Lung (tissue), 11 donors: ENCODE measurements at regions not wholly inside any gene's neighbourhood (a gene's known extent, or its start where the extent isn't known, plus 50 kb on each side); places are given as distances from the start of the nearest gene placed in this dataset.

Source experiments
- ATAC-seq: fragments of 200-7000 bp; cut with Tn5 transposase; one replicate; pipeline ENCODE4 v1.9.1; 2020; ENCODE audit warnings: moderate number of reproducible peaks; ENCODE audit not compliant: insufficient read depth, low FRiP score
- DNase-seq, 3 donors: peaks; one replicate each; pipeline ENCODE4 v3.0.0-alpha.2; 2013 to 2017
- H3K27ac ChIP-seq, 2 donors: one replicate each; pipeline ENCODE4 v1.5.1; 2013; ENCODE audit warnings: mild to moderate bottlenecking in 2 of 2, moderate library complexity in 2 of 2, control low read depth in 1 of 2, inconsistent platforms in 1 of 2, low read depth in 1 of 2, low read length in 1 of 2
- H3K27me3 ChIP-seq, 3 donors: one replicate each; pipeline ENCODE4 v1.5.1; 2013; ENCODE audit warnings: low read length in 2 of 3; ENCODE audit not compliant: control insufficient read depth in 3 of 3, insufficient read depth in 3 of 3
- H3K36me3 ChIP-seq, 4 donors: one replicate each; pipeline ENCODE4 v1.5.1; 2013; ENCODE audit warnings: low read length in 4 of 4, mild to moderate bottlenecking in 1 of 4, moderate library complexity in 1 of 4; ENCODE audit not compliant: control insufficient read depth in 4 of 4, insufficient read depth in 4 of 4
- H3K4me1 ChIP-seq, 5 donors: one replicate each; pipeline ENCODE4 v1.5.1; 2013; ENCODE audit warnings: low read length in 5 of 5, mild to moderate bottlenecking in 2 of 5, moderate library complexity in 1 of 5; ENCODE audit not compliant: control insufficient read depth in 5 of 5, insufficient read depth in 5 of 5
- H3K4me3 ChIP-seq: one replicate; pipeline ENCODE4 v1.5.1; 2013; ENCODE audit warnings: mild to moderate bottlenecking, control low read depth, moderate library complexity
- H3K9ac ChIP-seq, 2 donors: one replicate each; pipeline ENCODE4 v1.5.1; 2013; ENCODE audit warnings: low read length in 2 of 2, control low read depth in 1 of 2; ENCODE audit not compliant: insufficient read depth in 1 of 2
- H3K9me3 ChIP-seq, 4 donors: one replicate each; pipeline ENCODE4 v1.5.1; 2013; ENCODE audit warnings: low read length in 3 of 4, mild to moderate bottlenecking in 1 of 4, moderate library complexity in 1 of 4; ENCODE audit not compliant: control insufficient read depth in 4 of 4, insufficient read depth in 3 of 4
- WGBS, 2 donors: extraction: QIAGEN DNeasy Blood & Tissue Kit; methylation state at CpG; one replicate each; pipeline ENCODE4 v1.1.7; 2013; 5-methylcytosine and 5-hydroxymethylcytosine counted together
- TF ChIP-seq, protein P1 (sequence below): IDR thresholded peaks from 2 replicates; pipeline ENCODE4 v1.5.1; 2012; ENCODE audit warnings: mild to moderate bottlenecking; ENCODE audit errors: control extremely low read depth, extremely low read depth
- donor health status: control.
- donor health status: control.
- donor health status: Bipolar disorder and iron deficiency.
- donor health status: healthy.
- donor health status: DM: yes; HTN: yes; CAD: no.

DNA sequence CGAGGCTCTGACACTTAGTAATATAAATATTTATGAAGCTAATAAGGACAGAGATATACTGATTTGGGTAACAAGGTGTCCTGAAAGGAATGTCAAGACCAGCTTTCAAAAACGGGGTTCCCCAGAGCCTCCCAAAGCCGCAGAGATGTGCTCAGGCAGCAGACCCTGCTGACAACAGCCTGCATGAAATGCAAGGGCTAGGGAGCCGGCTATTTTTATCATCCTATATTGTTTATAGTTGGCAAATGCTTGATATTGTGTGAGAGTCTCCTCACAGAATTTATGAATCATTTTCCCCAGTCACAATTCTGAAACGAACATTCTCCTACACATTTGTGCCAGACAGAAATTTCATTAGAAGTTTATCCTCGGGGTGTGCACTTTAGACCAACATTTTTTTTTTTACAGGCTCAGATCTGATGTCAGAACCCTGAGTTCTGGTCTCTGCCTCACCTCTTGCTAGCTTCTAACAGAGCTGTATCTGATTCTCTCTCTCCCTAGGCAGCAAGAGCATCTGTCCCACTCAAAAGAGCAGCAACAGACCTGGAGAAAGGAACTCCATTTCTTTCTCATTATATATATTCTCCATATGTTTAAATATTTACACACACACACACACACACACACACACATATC lies 302.3 kb upstream of the PLD5 start:
- DNase-seq, result no peak
- Histone ChIP-seq H3K27ac (no peak overlapping the region), H3K4me3 (no peak overlapping the region), H3K4me1 (no peaks in the 10 kb centered on the region), H3K27me3 (no peaks in the 10 kb centered on the region), H3K9ac (no peak overlapping the region), H3K9me3 (no peaks in the 10 kb centered on the region), H3K36me3 (no peaks in the 10 kb centered on the region)
- TF ChIP-seq, protein P1, sequence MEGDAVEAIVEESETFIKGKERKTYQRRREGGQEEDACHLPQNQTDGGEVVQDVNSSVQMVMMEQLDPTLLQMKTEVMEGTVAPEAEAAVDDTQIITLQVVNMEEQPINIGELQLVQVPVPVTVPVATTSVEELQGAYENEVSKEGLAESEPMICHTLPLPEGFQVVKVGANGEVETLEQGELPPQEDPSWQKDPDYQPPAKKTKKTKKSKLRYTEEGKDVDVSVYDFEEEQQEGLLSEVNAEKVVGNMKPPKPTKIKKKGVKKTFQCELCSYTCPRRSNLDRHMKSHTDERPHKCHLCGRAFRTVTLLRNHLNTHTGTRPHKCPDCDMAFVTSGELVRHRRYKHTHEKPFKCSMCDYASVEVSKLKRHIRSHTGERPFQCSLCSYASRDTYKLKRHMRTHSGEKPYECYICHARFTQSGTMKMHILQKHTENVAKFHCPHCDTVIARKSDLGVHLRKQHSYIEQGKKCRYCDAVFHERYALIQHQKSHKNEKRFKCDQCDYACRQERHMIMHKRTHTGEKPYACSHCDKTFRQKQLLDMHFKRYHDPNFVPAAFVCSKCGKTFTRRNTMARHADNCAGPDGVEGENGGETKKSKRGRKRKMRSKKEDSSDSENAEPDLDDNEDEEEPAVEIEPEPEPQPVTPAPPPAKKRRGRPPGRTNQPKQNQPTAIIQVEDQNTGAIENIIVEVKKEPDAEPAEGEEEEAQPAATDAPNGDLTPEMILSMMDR, result no peak
- no peak for ATAC-seq
- WGBS, 2 donors, result 47 to 59% methylated on average over 6 of the region's 6 CpGs

DNA sequence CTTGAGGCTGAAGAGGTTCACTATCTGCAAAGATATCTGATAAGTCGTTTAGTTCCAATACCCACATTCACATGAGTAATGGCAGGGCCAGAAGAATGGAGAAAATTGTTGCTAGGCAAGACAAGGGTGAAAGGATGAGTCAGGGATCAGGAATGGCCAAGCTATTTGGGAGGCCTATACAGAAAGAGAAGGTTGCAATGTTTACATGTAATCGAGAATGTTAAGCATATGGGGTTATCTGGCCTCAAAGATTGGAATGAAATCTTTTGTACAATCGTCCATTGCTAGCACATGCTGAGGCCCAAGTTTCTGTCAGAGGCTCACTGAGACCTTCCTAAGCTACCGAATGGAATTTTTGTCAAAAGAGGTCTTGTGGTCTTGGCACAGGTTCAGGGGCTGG lies 299.9 kb upstream of the PLD5 start:
- no peak for ATAC-seq
- H3K4me3 ChIP-seq, result no peak overlapping the region
- WGBS, 2 donors, result 63 to 80% methylated on average over 4 of the region's 4 CpGs

DNA sequence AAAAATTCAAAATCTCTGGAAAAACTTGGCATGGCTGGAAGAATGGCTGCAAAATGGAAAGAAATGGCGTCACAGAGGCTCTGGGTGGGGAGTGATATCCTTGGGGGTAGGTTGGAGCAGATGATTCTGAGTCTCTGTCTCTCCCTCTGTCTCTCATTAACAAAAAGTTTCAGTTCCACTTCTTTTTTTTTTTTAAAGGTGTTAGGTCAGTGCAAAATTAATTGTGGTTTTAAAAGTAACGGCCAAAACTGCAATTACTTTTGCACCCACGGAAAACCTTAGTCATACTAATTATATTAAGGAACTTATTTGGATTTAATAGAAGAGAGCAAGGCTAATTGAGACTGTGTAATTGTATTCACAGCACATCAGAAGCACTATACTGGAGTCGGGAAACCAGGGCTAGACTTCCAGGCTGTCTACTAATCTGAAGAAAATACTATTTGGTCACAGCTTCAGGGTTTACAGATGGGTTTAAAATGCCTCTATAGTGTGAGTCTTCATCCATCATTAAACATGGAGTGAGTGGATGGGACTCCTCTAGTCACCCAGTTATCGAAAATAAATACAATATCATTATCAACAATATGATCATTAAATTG lies 289.1 kb upstream of the PLD5 start:
- 79 to 82% methylated on average over 5 of the region's 5 CpGs for WGBS, 2 donors
- Histone ChIP-seq H3K9ac (no peak overlapping the region), H3K4me3 (no peak overlapping the region), H3K4me1 (no peaks in the 10 kb centered on the region), H3K27ac (no peak overlapping the region), H3K27me3 (no peaks in the 10 kb centered on the region), H3K36me3 (no peaks in the 10 kb centered on the region), H3K9me3 (no peaks in the 10 kb centered on the region)
- TF ChIP-seq, protein P1, result no peak
- ATAC-seq, result no peak
- DNase-seq, result no peak

More for the DNA sequence above, 299.9 kb upstream of the PLD5 start:
- no peak for DNase-seq
- Histone ChIP-seq H3K9ac (no peak overlapping the region), H3K27ac (no peak overlapping the region), H3K27me3 (no peaks in the 10 kb centered on the region), H3K36me3 (no peaks in the 10 kb centered on the region), H3K9me3 (no peaks in the 10 kb centered on the region), H3K4me1 (no peaks in the 10 kb centered on the region)
- TF ChIP-seq, protein P1, result no peak
